Astrocyte (in vitro differentiated cells and primary cell): ENCODE measurements at regions not wholly inside any gene's neighbourhood (a gene's known extent, or its start where the extent isn't known, plus 50 kb on each side); places are given as distances from the start of the nearest gene placed in this dataset.

ENCODE experiments used
- CTCF ChIP-seq: IDR thresholded peaks from 2 replicates; pipeline ENCODE4 v1.5.1; 2011; ENCODE audit warnings: low read depth, mild to moderate bottlenecking, inconsistent platforms, low read length, moderate library complexity; ENCODE audit not compliant: insufficient read depth
- EZH2 ChIP-seq: IDR thresholded peaks from 2 replicates; pipeline ENCODE4 v1.6.1; 2012; ENCODE audit warnings: mild to moderate bottlenecking, low read length, inconsistent platforms; ENCODE audit not compliant: insufficient read depth

GRCh38 chr2:18651842-18652774 is 62.7 kb upstream of the NT5C1B start:
- TF ChIP-seq CTCF (no peak), EZH2 (no peak)
